ENCODE measurements at regions not wholly inside any gene's neighbourhood (a gene's known extent, or its start where the extent isn't known, plus 50 kb on each side); places are given as distances from the start of the nearest gene placed in this dataset.
"Not testable (repeated sequence)": the region's sequence is repeated elsewhere in the genome, so short reads cannot be mapped to it uniquely, and the experiment has no call there.

DNA sequence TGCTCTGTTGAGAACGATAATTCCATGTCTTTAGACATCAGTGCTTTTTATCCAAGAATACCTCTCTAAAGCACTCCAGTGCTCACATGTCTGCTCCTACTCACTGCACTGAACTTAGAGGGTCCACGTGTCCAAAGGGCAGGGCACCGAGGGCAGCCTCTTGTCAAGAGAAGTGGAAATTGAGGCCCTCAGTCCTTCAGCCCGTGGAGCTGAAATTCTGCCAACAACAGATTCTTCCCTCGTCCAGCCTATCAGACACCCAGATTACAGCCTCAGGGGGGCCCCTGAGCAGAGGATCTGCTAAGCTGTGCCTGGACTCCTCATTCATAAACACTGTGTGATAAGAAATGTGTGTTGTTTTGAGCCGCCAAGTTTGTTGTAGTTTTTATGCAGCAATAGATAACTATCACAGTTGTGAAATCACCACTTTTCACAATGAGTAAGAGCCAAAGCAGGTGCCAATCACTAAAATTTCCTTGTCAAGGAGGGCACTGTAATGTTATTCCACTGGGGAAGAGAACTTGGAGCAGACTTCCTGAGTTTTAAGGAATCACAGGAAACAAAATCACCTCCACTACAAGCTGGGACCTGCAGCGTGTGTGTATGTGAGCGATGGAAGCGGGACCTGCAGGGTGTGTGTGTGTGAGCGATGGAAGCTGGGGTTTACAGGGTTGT is 58.8 kb upstream of the IGFBPL1 start:
- Mint-ChIP-seq H3K27ac (no peak overlapping the region), H3K4me1 (no peaks in the 10 kb centered on the region), H3K9me3 (no peaks in the 10 kb centered on the region), H3K36me3 (no peaks in the 10 kb centered on the region), H3K27me3 (peaks cover 19 to 24% of the 10 kb centered on the region in 2 donors), H3K4me3 (no peak overlapping the region)
- ATAC-seq (replicated peaks in 1 of 4) = no peak
- CTCF ChIA-PET = no interaction called here
- POLR2A ChIA-PET = interaction anchor here in 1 of 2 donors (0.6 kb wide), 1 partner anchor 62 kb away, joined by 4 read pairs; no protein-coding TSS in a partner anchor
- Histone ChIP-seq H3K4me1 (ENCODE audit: control insufficient read depth in 1 of 2, extremely low read depth in 1 of 2, insufficient read depth in 2 of 2, low read length in 2 of 2) (no peaks in the 10 kb centered on the region), H3K4me3 (ENCODE audit: control insufficient read depth in 1 of 2, extremely low read depth in 1 of 2, low read length in 1 of 2) (no peak overlapping the region), H3K27ac (ENCODE audit: low read length) (no peak overlapping the region), H3K36me3 (ENCODE audit: control insufficient read depth in 2 of 2, extremely low read depth in 1 of 2, insufficient read depth in 1 of 2, low read length in 1 of 2) (no peaks in the 10 kb centered on the region), H3K27me3 (replicated peaks in 1 of 2; ENCODE audit: control insufficient read depth in 2 of 2, extremely low read depth in 1 of 2, insufficient read depth in 2 of 2, low read length in 1 of 2) (peaks cover 3 to 24% of the 10 kb centered on the region in 2 experiments), H3K9me3 (no peaks in the 10 kb centered on the region)
- no peak for DNase-seq
- 69% methylated on average over 5 of the region's 10 CpGs for WGBS (ENCODE audit: insufficient coverage)

DNA sequence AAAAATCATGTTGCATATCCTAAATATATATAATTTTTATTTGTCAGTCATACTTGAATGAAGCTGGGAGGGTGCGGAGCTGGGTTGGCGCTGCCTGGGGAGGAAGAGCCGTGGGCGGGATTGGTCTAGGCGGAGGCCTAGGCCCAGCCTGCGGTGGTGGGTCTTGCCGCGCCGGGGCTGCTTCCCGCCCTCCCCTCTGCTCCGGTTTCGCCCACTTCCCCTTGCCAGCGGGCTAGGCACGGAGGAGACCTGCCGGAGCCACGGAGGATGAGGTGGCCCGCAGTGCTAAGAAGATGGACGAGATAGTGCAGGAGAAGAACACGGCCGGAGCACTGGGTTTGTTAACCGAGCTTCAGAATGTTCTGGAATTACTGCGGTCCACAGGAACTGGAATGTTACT is 54.0 kb upstream of the IGFBPL1 start:
- no peaks in the 10 kb centered on the region for H3K36me3 ChIP-seq (ENCODE audit: control insufficient read depth in 2 of 2, extremely low read depth in 1 of 2, insufficient read depth in 1 of 2, low read length in 1 of 2)
- peaks cover 3 to 6% of the 10 kb centered on the region in 2 experiments for H3K27me3 ChIP-seq (replicated peaks in 1 of 2; ENCODE audit: control insufficient read depth in 2 of 2, extremely low read depth in 1 of 2, insufficient read depth in 2 of 2, low read length in 1 of 2)
- H3K9me3 Mint-ChIP-seq = peaks cover 8 to 12% (median 9%) of the 10 kb centered on the region in 3 donors
- H3K9me3 ChIP-seq = no peaks in the 10 kb centered on the region
- ChIA-PET POLR2A (no interaction called here), CTCF (no interaction called here)
- H3K27ac Mint-ChIP-seq = no peak overlapping the region
- H3K4me3 Mint-ChIP-seq = no peak overlapping the region
- H3K36me3 Mint-ChIP-seq = no peaks in the 10 kb centered on the region
- no peaks in the 10 kb centered on the region for H3K4me1 ChIP-seq (ENCODE audit: control insufficient read depth in 1 of 2, extremely low read depth in 1 of 2, insufficient read depth in 2 of 2, low read length in 2 of 2)
- peaks cover 2 to 4% of the 10 kb centered on the region in 2 donors for H3K27me3 Mint-ChIP-seq
- ATAC-seq (replicated peaks in 1 of 4) (no peak), DNase-seq (no peak)
- no peak overlapping the region for H3K4me3 ChIP-seq (ENCODE audit: control insufficient read depth in 1 of 2, extremely low read depth in 1 of 2, low read length in 1 of 2)
- no peaks in the 10 kb centered on the region for H3K4me1 Mint-ChIP-seq
- 95% methylated on average over 14 of the region's 22 CpGs for WGBS (ENCODE audit: insufficient coverage)
- H3K27ac ChIP-seq (ENCODE audit: low read length) = no peak overlapping the region

GRCh38 chr9:38474476-38474875 is 50.2 kb upstream of the IGFBPL1 start:
- H3K9me3 ChIP-seq; H3K27ac Mint-ChIP-seq; H3K4me3 ChIP-seq (ENCODE audit: control insufficient read depth in 1 of 2, extremely low read depth in 1 of 2, low read length in 1 of 2); H3K4me3 Mint-ChIP-seq; H3K4me1 ChIP-seq (ENCODE audit: control insufficient read depth in 1 of 2, extremely low read depth in 1 of 2, insufficient read depth in 2 of 2, low read length in 2 of 2); H3K36me3 Mint-ChIP-seq; POLR2A ChIA-PET; H3K27ac ChIP-seq (ENCODE audit: low read length); H3K4me1 Mint-ChIP-seq; DNase-seq; H3K36me3 ChIP-seq (ENCODE audit: control insufficient read depth in 2 of 2, extremely low read depth in 1 of 2, insufficient read depth in 1 of 2, low read length in 1 of 2); ATAC-seq (replicated peaks in 1 of 4); H3K27me3 Mint-ChIP-seq: not testable (repeated sequence)
- WGBS (ENCODE audit: insufficient coverage) = no CpG with 5 or more reads among the region's 4 CpGs
- H3K9me3 Mint-ChIP-seq = peaks cover 8 to 12% (median 9%) of the 10 kb centered on the region in 3 donors
- peaks cover 0 to 10% of the 10 kb centered on the region in 2 experiments for H3K27me3 ChIP-seq (replicated peaks in 1 of 2; ENCODE audit: control insufficient read depth in 2 of 2, extremely low read depth in 1 of 2, insufficient read depth in 2 of 2, low read length in 1 of 2)
- CTCF ChIA-PET = interaction anchor here in 1 of 2 donors (0.6 kb wide), 1 partner anchor 148 kb away, joined by 3 read pairs; no protein-coding TSS in a partner anchor
